KMS-11 (cell line): ENCODE measurements at regions not wholly inside any gene's neighbourhood (a gene's known extent, or its start where the extent isn't known, plus 50 kb on each side); places are given as distances from the start of the nearest gene placed in this dataset.

Experiments
- H2AFZ ChIP-seq: fragments of 200-600 bp; sonication (generic); 2 replicates; pipeline ENCODE4 v1.6.1; 2016; ENCODE audit warnings: antibody characterized with exemption, mixed run types, low read depth
- H3K27ac ChIP-seq: fragments of 200-600 bp; sonication (generic); 2 replicates; pipeline ENCODE4 v1.6.1; 2016; ENCODE audit warnings: mild to moderate bottlenecking, mixed run types
- H3K27me3 ChIP-seq: fragments of 200-600 bp; sonication (generic); 2 replicates; pipeline ENCODE4 v1.6.1; 2017; ENCODE audit warnings: mild to moderate bottlenecking, low read depth, mixed run types, moderate library complexity; ENCODE audit not compliant: insufficient read depth
- H3K36me3 ChIP-seq: fragments of 200-600 bp; sonication (generic); 2 replicates; pipeline ENCODE4 v1.6.1; 2017; ENCODE audit warnings: mild to moderate bottlenecking, mixed run types; ENCODE audit not compliant: insufficient read depth
- H3K4me1 ChIP-seq: fragments of 200-600 bp; sonication (generic); 2 replicates; pipeline ENCODE4 v1.6.1; 2016; ENCODE audit warnings: mild to moderate bottlenecking, low read depth, mixed run types; ENCODE audit not compliant: poor library complexity, severe bottlenecking
- H3K4me2 ChIP-seq: fragments of 200-600 bp; sonication (generic); 2 replicates; pipeline ENCODE4 v1.7.0; 2016; ENCODE audit warnings: mild to moderate bottlenecking, mixed run types
- H3K4me3 ChIP-seq: fragments of 200-600 bp; sonication (generic); IDR thresholded peaks from 2 replicates; pipeline ENCODE4 v1.6.1; 2017; ENCODE audit warnings: low read depth, low read length, mixed read lengths; ENCODE audit not compliant: insufficient read depth
- H3K79me2 ChIP-seq: fragments of 200-600 bp; sonication (generic); 2 replicates; pipeline ENCODE4 v1.6.1; 2016; ENCODE audit warnings: low read depth, mixed run types; ENCODE audit not compliant: insufficient read depth
- H3K9ac ChIP-seq: fragments of 200-600 bp; sonication (generic); 2 replicates; pipeline ENCODE4 v1.6.1; 2016; ENCODE audit warnings: mild to moderate bottlenecking, mixed run types
- H4K20me1 ChIP-seq: fragments of 200-600 bp; sonication (generic); 2 replicates; pipeline ENCODE4 v1.6.1; 2016; ENCODE audit warnings: mild to moderate bottlenecking, mixed run types; ENCODE audit not compliant: insufficient read depth
- CTCF ChIP-seq: fragments of 200-600 bp; sonication (generic); conservative IDR thresholded peaks from 2 replicates; pipeline ENCODE4 v1.6.1; 2017; ENCODE audit warnings: low read depth, mild to moderate bottlenecking, antibody characterized with exemption, low read length, moderate library complexity, mixed read lengths

DNA sequence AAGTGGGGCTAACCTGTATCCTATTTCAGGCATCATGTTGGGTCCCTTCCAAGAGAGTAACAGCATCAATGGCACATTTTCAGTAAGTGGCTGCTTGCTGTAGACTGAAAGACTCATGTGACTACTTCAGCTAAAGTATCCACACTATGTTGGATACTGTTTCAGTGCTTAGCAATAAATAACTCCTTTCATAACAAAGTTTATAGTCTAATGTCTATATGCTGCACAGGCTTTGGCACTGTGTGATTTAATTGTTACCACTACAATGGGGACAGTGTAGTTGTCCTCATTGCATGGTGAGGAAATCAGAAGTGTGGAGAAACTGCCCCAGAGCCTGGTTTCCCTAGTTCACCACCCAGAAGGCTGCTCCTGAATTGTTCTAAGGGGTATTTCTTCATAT, 318.0 kb upstream of the PTCHD4 start:
- Histone ChIP-seq H3K9ac (no peak overlapping the region), H3K36me3 (no peaks in the 10 kb centered on the region), H3K4me1 (no peaks in the 10 kb centered on the region), H3K27me3 (no peaks in the 10 kb centered on the region), H2AFZ (no peak overlapping the region), H3K4me3 (no peak overlapping the region), H3K4me2 (no peak overlapping the region), H3K79me2 (no peaks in the 10 kb centered on the region), H3K27ac (no peak overlapping the region), H4K20me1 (no peaks in the 10 kb centered on the region)
- no peak for TF ChIP-seq CTCF

GRCh38 chr6:48426636-48427035, 315.6 kb upstream of the PTCHD4 start:
- Histone ChIP-seq H3K4me2 (no peak overlapping the region), H3K27ac (no peak overlapping the region), H3K9ac (no peak overlapping the region), H3K4me1 (no peaks in the 10 kb centered on the region), H3K36me3 (no peaks in the 10 kb centered on the region), H3K79me2 (no peaks in the 10 kb centered on the region), H3K27me3 (no peaks in the 10 kb centered on the region), H4K20me1 (no peaks in the 10 kb centered on the region), H3K4me3 (no peak overlapping the region), H2AFZ (no peak overlapping the region)
- no peak for TF ChIP-seq CTCF

- no peaks in the 10 kb centered on the region for H3K4me1 ChIP-seq
Observed at GRCh38 chr6:48423640-48424365, 312.8 kb upstream of the PTCHD4 start.

DNA sequence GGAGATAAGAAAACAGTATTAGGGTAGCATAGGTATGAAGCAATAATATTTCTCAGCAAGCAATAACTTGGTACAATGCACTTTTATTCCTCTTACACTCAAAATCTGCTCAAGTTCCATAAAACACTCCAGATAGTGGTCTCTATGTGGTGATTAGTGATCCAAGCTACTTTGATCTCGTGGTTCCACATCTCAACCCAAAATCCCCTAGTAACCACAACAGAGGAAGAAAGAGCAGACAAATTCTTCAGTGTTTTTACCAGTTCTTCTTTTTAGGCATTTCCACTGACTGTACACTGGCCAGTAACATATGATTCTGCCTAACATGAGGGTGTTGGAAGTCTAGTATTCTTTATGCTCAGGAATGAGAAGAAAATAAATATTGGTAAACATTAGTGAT, 309.0 kb upstream of the PTCHD4 start:
- no peaks in the 10 kb centered on the region for H3K27me3 ChIP-seq
- H3K4me2 ChIP-seq: no peak overlapping the region
- no peaks in the 10 kb centered on the region for H4K20me1 ChIP-seq
- H3K9ac ChIP-seq: no peak overlapping the region
- no peak for TF ChIP-seq CTCF
- no peaks in the 10 kb centered on the region for H3K36me3 ChIP-seq
- H2AFZ ChIP-seq: no peak overlapping the region
- H3K27ac ChIP-seq: no peak overlapping the region
- no peaks in the 10 kb centered on the region for H3K79me2 ChIP-seq
- no peaks in the 10 kb centered on the region for H3K4me1 ChIP-seq
- no peak overlapping the region for H3K4me3 ChIP-seq

More at GRCh38 chr6:48423640-48424365, 312.8 kb upstream of the PTCHD4 start:
- H3K36me3 ChIP-seq: no peaks in the 10 kb centered on the region
- no peak overlapping the region for H3K4me3 ChIP-seq
- H3K9ac ChIP-seq: no peak overlapping the region
- no peak overlapping the region for H2AFZ ChIP-seq
- no peaks in the 10 kb centered on the region for H4K20me1 ChIP-seq
- H3K79me2 ChIP-seq: no peaks in the 10 kb centered on the region
- H3K4me2 ChIP-seq: no peak overlapping the region
- H3K27me3 ChIP-seq: no peaks in the 10 kb centered on the region
- TF ChIP-seq CTCF: no peak
- no peak overlapping the region for H3K27ac ChIP-seq
